HG02885 (cell line): ENCODE measurements at regions not wholly inside any gene's neighbourhood (a gene's known extent, or its start where the extent isn't known, plus 50 kb on each side); places are given as distances from the start of the nearest gene placed in this dataset.
A peak's percentile ranks its signal among the peaks of the same experiment; 100 is the strongest.

ENCODE experiments used
- ATAC-seq: cut with Tn5 transposase; IDR thresholded peaks from one replicate; pipeline ENCODE4 v1.9.1; 2021; ENCODE audit warnings: mild to moderate bottlenecking; ENCODE audit not compliant: unreplicated experiment, poor library complexity

GRCh38 chr6:164531736-164532135 lies 777.7 kb downstream of the C6orf118 start:
- ATAC-seq = no peak

DNA sequence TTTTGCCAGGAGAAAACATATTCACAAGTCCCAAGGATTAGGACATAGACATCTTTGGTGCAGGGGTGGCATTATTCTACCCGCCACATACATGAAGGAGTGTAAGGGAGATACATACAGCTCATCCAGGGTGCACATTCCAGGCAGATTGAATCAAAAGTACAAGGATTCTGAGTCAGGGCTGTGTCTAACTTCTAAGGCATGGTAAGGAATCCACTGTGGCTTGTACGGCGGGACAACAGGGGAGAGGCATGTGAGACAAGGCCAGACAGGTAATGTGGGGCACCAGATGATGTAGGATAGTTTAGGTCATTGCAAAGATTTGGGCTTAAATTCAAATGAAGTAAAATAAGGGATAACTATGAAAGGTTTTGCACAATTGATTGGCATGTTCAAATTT lies 780.9 kb downstream of the C6orf118 start:
- ATAC-seq = no peak

DNA sequence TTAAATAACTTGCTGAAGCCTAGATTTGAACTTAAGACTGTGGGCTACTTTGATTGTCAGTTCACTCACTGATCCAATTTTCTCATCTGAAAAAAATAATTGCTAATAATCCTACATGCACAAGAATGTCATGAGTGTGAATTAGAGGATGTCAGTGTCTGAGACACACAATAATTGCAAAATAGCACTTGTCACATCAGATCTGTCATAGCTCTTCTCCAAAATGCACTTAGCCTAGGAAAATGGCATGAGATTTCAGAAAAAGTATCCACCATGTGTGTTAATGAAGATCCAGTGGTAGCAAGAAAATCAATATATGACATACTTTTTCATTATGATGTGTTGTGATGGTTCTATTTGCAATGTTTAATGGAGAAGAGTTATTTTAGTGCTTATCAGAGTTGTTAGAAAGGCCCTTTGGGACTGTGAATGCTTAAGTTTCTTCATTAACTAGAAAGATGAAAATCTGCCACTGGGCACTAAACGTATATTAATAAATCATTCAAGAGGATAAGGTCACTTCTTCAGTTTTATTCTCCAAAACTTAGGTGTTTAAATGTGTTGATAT lies 786.2 kb downstream of the C6orf118 start:
- no peak for ATAC-seq

DNA sequence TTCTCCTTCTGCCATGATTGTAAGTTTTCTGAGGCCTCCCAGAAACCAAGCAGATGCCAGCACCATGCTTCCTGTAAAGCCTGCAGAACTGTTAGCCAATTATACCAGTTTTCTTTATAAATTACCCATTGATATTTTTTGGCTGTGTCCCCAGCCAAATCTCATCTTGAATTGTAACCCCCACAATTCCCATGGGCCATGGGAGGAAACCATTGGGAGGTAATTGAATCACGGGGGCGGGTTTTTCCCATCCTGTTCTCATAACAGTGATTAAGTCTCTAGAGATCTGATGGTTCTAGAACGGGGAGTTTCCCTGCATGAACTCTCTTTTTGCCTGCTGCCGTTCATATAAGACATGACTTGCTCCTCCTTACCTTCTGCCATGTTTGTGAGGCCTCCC lies 788.5 kb downstream of the C6orf118 start:
- ATAC-seq = no peak

GRCh38 chr6:164507206-164507940 lies 802.0 kb downstream of the C6orf118 start:
- peak; percentile 92 for ATAC-seq

- ATAC-seq = no peak
These were observed 804.0 kb downstream of the C6orf118 start for GRCh38 chr6:164505425-164505824.

DNA sequence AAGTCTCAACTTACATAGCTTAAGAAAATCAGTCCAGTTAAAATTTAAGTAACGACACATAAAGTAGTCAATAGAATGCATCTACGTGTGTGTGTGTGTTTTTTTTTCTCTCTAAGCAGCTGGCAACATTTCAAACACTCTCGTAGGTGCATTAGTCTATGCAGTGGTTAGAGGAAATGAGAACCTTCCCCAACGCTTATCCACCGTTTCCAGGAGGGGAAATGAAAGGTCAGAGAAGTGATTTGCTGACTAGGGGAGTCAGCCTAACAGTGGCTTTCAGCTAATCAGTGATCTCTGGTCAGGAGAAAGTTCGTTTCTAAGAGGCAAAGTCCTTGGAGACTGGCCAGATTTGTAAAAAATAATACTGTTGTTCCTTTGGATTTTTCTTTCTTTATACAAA lies 806.6 kb downstream of the C6orf118 start:
- no peak for ATAC-seq

DNA sequence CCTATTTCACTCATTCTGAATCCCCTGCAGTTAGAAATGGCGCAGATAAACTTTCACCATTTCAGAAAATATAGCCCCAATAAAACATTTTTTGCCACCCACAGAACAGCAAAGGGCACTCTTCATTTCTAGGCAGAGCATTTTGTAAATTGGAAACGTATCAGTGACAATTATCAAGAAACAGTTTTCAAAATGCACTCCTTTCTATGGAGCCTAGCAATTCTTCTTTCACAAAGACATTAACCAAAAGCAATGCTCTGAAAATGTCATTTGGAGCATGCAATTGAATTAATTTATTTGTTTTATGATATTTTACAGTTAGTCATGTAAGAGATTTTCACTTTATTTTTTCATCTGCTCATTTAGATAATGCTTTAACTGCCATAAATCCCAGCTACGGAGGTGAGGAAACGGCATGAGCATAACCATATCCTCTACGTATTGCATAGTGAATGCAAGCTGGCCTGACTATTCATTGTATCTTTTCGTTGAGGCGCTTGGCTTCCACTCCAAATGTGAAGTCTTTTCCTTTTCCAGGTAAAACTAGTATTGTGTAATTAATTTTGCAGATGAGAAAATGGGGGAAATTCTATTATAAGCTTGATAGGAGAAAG lies 813.4 kb downstream of the C6orf118 start:
- no peak for ATAC-seq

- ATAC-seq = no peak
These were observed 831.0 kb downstream of the C6orf118 start for GRCh38 chr6:164478426-164478825.

GRCh38 chr6:164477790-164478189 lies 831.6 kb downstream of the C6orf118 start:
- ATAC-seq = no peak

GRCh38 chr6:164477101-164477500 lies 832.3 kb downstream of the C6orf118 start:
- no peak for ATAC-seq

DNA sequence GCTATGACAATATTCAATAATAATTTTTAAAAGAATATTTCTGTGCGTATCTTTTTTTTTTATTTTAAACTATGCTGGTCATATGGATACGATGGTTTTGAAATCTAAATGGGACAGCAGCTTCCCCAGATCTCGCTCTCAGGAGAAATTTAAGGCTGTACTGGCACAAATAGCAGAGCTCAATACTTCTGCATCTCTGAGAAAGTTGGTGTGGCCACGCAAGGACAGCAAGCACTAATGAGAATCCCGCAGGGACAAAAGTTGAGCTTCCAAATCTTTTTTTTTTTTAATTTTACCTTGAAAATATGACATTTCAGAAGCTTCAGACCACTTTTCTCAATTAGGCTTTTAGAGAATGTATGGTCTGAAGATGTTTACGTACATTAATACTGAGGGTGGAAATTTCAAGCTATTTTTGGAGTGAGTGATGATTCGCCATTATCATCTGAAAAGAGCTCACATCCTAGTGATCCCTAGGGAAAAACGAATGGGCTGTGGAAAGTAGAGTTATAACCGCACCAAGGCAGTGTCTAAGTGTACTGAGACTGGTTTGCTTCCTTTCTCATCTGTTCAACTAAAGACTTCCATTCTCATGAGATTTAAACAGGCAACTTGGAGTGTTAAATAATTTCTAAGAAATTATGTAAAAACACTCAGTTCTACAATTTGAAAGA lies 840.0 kb downstream of the C6orf118 start:
- ATAC-seq = no peak

DNA sequence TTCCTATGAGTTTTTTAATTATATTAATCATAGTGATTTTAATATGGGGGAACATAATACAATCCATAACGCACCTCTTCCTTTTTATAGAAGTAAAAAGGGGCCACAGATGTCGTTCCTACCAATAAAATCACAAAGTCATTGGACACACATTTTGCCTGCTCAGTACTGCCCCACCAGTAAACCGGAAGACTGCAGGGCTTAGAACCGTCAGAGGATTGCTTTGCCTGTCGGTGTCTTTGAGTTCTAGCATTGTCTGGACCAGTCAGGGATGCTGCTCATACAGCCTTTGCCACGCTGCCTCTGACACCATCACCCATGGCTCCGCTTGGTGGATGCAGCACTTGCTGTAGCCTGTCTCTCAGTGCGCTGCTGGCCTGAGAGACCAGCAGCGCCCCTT lies 853.6 kb downstream of the C6orf118 start:
- no peak for ATAC-seq

DNA sequence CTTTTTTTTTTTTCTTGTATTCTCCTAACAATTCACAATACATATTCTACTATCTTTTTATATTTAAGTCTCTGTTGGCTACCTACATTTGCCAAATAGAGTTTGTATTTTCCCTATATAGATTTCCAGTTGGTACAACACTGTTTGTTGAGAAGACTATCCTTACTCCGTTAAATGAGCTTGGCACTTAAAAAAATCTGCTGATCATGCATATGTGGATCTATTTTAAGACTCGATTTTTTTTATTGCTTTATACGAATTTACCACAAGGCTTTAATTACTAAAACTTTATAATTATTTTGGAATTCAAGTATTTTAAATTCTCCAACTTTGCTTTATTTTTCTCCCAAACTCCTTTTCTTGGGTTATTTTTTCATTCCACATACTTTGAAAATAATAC lies 855.6 kb downstream of the C6orf118 start:
- no peak for ATAC-seq

- ATAC-seq = no peak
These were observed 866.8 kb downstream of the C6orf118 start for GRCh38 chr6:164442572-164442971.

- no peak for ATAC-seq
These were observed 870.1 kb downstream of the C6orf118 start for GRCh38 chr6:164439331-164439730.

- no peak for ATAC-seq
These were observed 872.4 kb downstream of the C6orf118 start for GRCh38 chr6:164436976-164437375.

GRCh38 chr6:164427728-164428402 lies 881.5 kb downstream of the C6orf118 start:
- ATAC-seq = no peak

GRCh38 chr6:164424489-164424888 lies 884.9 kb downstream of the C6orf118 start:
- ATAC-seq = no peak

GRCh38 chr6:164419099-164419498 lies 890.3 kb downstream of the C6orf118 start:
- ATAC-seq = no peak

DNA sequence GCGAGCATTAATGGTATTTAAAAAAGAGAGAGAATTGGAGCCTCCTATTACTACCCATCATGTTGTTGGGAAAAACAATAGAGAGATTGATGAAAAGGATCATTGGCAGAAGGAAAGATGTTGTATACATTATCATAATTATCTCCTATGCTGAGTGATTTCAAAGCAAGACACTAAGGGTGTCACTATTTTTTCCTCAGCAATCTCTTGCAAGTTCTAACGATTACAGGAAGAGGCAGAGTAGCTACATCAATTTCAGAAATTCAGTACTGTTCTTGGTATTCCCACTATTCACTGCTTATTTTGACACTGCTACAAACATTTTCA lies 891.2 kb downstream of the C6orf118 start:
- ATAC-seq = no peak
